GM23338 (cell line): ENCODE measurements at regions not wholly inside any gene's neighbourhood (a gene's known extent, or its start where the extent isn't known, plus 50 kb on each side); places are given as distances from the start of the nearest gene placed in this dataset.

ENCODE experiments used
- EZH2 ChIP-seq: fragments of 200-600 bp; sonication (generic); IDR thresholded peaks from one replicate; pipeline ENCODE4 v1.8.0; 2017; ENCODE audit warnings: antibody characterized with exemption, mild to moderate bottlenecking, low read depth; ENCODE audit not compliant: unreplicated experiment
- EZH2phosphoT487 ChIP-seq: fragments of 200-600 bp; sonication (generic); IDR thresholded peaks from one replicate; pipeline ENCODE4 v1.8.1; 2018; ENCODE audit warnings: antibody characterized with exemption; ENCODE audit not compliant: unreplicated experiment
- POLR2AphosphoS5 ChIP-seq: IDR thresholded peaks from 2 replicates; pipeline ENCODE4 v1.6.1; 2016; ENCODE audit warnings: antibody characterized with exemption, low read depth
- TF ChIP-seq, protein P1 (sequence below), 2 experiments: fragments of 200-600 bp in 1 of 2; sonication (generic) in 1 of 2; conservative IDR thresholded peaks; 2 replicates each; pipeline versions ENCODE4 v1.5.1 to v1.6.1; 2016 to 2017; ENCODE audit warnings: antibody characterized with exemption in 2 of 2, low read depth in 2 of 2, mild to moderate bottlenecking in 2 of 2, moderate library complexity in 1 of 2
- TF ChIP-seq, protein P2 (sequence below): IDR thresholded peaks from one replicate; pipeline ENCODE4 v1.6.1; 2018; ENCODE audit warnings: antibody characterized with exemption; ENCODE audit not compliant: unreplicated experiment

DNA sequence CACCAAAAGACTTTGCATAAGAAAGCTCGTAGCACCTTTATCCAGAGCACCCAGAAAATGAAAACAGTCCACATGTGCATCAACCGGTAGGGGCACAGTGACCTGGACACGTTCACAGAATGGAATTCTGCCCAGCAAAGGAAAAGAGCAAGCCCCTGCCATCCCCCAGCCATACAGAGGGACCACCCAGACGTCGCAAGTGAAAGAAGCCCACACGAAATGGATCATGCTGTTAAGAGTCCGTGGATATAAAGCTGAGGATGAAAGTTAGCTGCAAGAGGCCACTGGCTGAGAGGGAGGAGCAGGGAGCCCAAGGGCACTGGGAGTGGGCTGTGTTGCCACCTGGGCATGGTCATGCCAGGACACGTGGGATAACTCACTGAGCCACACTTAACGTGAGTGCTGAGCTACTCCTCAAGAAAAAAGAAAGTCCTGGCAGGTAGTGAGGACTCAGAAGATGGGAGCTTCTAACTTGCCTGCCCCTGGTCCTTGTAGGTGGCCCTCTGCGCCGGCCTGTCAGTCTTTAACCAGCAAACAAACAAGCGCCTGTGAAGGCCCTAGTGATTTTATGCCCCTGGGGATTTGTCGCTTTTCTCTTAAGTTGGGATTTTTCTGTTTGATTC is 190.7 kb downstream of the C16orf95 start:
- TF ChIP-seq EZH2phosphoT487 = no peak
- no peak for TF ChIP-seq POLR2AphosphoS5
- TF ChIP-seq, protein P1, sequence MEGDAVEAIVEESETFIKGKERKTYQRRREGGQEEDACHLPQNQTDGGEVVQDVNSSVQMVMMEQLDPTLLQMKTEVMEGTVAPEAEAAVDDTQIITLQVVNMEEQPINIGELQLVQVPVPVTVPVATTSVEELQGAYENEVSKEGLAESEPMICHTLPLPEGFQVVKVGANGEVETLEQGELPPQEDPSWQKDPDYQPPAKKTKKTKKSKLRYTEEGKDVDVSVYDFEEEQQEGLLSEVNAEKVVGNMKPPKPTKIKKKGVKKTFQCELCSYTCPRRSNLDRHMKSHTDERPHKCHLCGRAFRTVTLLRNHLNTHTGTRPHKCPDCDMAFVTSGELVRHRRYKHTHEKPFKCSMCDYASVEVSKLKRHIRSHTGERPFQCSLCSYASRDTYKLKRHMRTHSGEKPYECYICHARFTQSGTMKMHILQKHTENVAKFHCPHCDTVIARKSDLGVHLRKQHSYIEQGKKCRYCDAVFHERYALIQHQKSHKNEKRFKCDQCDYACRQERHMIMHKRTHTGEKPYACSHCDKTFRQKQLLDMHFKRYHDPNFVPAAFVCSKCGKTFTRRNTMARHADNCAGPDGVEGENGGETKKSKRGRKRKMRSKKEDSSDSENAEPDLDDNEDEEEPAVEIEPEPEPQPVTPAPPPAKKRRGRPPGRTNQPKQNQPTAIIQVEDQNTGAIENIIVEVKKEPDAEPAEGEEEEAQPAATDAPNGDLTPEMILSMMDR (conservative IDR thresholded peaks at IDR 0.05; ENCODE audit: low read depth in 2 of 2) = no peak
- TF ChIP-seq, protein P2, sequence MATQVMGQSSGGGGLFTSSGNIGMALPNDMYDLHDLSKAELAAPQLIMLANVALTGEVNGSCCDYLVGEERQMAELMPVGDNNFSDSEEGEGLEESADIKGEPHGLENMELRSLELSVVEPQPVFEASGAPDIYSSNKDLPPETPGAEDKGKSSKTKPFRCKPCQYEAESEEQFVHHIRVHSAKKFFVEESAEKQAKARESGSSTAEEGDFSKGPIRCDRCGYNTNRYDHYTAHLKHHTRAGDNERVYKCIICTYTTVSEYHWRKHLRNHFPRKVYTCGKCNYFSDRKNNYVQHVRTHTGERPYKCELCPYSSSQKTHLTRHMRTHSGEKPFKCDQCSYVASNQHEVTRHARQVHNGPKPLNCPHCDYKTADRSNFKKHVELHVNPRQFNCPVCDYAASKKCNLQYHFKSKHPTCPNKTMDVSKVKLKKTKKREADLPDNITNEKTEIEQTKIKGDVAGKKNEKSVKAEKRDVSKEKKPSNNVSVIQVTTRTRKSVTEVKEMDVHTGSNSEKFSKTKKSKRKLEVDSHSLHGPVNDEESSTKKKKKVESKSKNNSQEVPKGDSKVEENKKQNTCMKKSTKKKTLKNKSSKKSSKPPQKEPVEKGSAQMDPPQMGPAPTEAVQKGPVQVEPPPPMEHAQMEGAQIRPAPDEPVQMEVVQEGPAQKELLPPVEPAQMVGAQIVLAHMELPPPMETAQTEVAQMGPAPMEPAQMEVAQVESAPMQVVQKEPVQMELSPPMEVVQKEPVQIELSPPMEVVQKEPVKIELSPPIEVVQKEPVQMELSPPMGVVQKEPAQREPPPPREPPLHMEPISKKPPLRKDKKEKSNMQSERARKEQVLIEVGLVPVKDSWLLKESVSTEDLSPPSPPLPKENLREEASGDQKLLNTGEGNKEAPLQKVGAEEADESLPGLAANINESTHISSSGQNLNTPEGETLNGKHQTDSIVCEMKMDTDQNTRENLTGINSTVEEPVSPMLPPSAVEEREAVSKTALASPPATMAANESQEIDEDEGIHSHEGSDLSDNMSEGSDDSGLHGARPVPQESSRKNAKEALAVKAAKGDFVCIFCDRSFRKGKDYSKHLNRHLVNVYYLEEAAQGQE = no peak
- TF ChIP-seq EZH2 = no peak
